Body of pancreas (tissue), 4 donors: ENCODE measurements at regions not wholly inside any gene's neighbourhood (a gene's known extent, or its start where the extent isn't known, plus 50 kb on each side); places are given as distances from the start of the nearest gene placed in this dataset.

Source experiments
- ATAC-seq: fragments of 150-250 bp; one replicate; pipeline ENCODE4 v1.9.1; 2016
- DNase-seq, 4 donors: peaks; one replicate each; pipeline ENCODE4 v3.0.0-alpha.2; 2019
- H3K27ac ChIP-seq, 4 donors: fragments of 200-600 bp; sonication (generic); 1 replicate in 3 of 4; 2 replicates in 1 of 4; pipeline versions ENCODE4 v1.5.1 to v1.6.1; 2016 to 2019; ENCODE audit warnings: mild to moderate bottlenecking in 1 of 4, mixed read lengths in 1 of 4, moderate library complexity in 1 of 4
- H3K27me3 ChIP-seq, 2 donors: fragments of 200-600 bp; sonication (generic); one replicate each; pipeline ENCODE4 v1.6.0; 2016; ENCODE audit warnings: mild to moderate bottlenecking in 1 of 2
- H3K36me3 ChIP-seq, 2 donors: fragments of 200-600 bp; sonication (generic); replicated peaks in 1 of 2; 2 replicates each; pipeline ENCODE4 v1.5.1; 2016; ENCODE audit warnings: low read depth in 2 of 2; ENCODE audit not compliant: insufficient read depth in 1 of 2
- H3K4me1 ChIP-seq: fragments of 200-600 bp; sonication (generic); one replicate; pipeline ENCODE4 v1.6.0; 2016
- H3K4me3 ChIP-seq, 2 donors: fragments of 200-600 bp; sonication (generic); 1 replicate in 1 of 2; 2 replicates in 1 of 2; pipeline ENCODE4 v1.5.1; 2016 to 2019
- H3K9me3 ChIP-seq, 3 donors: fragments of 200-600 bp; sonication (generic); 1 replicate in 2 of 3; 2 replicates in 1 of 3; pipeline ENCODE4 v1.5.1; 2016
- POLR2A ChIP-seq, 3 donors: fragments of 450-650 bp; IDR thresholded peaks; one replicate each; pipeline ENCODE4 v1.6.1; 2016; ENCODE audit warnings: antibody characterized with exemption in 3 of 3, mild to moderate bottlenecking in 2 of 3
- WGBS, 2 donors: methylation state at CpG; one replicate each; pipeline ENCODE4 v1.1.5; 2017; 5-methylcytosine and 5-hydroxymethylcytosine counted together
- intact Hi-C: fragments of 100-400 bp; cut with DNase I; formaldehyde crosslinking; loops from one replicate; pipeline ENCODE4 v1.15.1; 2023
- TF ChIP-seq, protein P1 (sequence below), 7 experiments: fragments of 450-650 bp in 4 of 7; fragments of 200-600 bp in 3 of 7; sonication (generic) in 3 of 7; IDR thresholded peaks; one replicate each; pipeline ENCODE4 v1.5.1; 2016 to 2019; ENCODE audit warnings: antibody characterized with exemption in 7 of 7

DNA sequence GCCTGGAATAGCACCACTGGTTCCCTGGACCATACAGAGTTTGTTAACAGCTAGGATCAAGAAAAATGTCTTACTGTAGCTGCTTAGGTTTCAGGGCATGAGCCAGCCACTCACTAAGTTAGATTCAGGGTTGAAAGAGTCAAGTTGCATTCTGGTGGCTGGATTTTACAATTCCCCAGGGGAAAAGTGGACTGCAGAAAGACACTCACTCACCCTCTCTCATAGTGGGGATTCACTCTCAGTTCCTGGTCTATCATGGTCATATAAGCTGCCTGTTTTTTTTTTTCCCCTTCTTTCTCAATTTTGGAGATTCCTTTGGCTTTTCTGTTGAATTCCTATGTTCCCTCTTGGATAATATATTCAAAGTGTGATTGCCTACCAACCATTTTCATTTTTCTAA lies 744.2 kb upstream of the GRIA3 start:
- Histone ChIP-seq H3K4me1 (no peaks in the 10 kb centered on the region), H3K27me3 (no peaks in the 10 kb centered on the region), H3K27ac (no peak overlapping the region), H3K36me3 (no peaks in the 10 kb centered on the region), H3K4me3 (no peak overlapping the region), H3K9me3 (no peaks in the 10 kb centered on the region)
- ATAC-seq (no peak), DNase-seq (no peak)
- intact Hi-C loops: no loop called here
- no peak for TF ChIP-seq POLR2A (IDR thresholded peaks at IDR 0.05)
- TF ChIP-seq, protein P1, sequence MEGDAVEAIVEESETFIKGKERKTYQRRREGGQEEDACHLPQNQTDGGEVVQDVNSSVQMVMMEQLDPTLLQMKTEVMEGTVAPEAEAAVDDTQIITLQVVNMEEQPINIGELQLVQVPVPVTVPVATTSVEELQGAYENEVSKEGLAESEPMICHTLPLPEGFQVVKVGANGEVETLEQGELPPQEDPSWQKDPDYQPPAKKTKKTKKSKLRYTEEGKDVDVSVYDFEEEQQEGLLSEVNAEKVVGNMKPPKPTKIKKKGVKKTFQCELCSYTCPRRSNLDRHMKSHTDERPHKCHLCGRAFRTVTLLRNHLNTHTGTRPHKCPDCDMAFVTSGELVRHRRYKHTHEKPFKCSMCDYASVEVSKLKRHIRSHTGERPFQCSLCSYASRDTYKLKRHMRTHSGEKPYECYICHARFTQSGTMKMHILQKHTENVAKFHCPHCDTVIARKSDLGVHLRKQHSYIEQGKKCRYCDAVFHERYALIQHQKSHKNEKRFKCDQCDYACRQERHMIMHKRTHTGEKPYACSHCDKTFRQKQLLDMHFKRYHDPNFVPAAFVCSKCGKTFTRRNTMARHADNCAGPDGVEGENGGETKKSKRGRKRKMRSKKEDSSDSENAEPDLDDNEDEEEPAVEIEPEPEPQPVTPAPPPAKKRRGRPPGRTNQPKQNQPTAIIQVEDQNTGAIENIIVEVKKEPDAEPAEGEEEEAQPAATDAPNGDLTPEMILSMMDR (IDR thresholded peaks at IDR 0.05): no peak

DNA sequence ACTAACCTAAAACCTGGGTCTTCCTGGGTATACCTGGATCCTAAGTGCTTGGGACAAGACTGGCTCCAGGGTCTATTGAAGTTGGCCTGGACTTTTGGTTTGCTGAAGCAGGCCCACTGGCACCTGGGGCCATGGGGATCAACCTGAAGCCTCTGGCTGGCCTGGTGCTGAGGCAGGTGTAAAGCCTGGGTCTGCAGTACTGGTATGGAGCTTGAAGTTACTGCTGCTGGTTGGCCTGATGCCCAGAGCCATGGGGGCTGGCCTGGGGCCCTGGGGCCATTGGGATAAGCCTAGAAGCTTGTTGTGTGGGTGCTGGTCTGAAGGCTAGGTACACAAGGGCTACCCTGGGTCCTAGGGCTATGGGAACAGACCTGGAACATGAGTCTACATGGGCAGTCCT lies 743.2 kb upstream of the GRIA3 start:
- H3K27me3 ChIP-seq: no peaks in the 10 kb centered on the region
- no peak for DNase-seq
- ATAC-seq: no peak
- H3K27ac ChIP-seq: no peak overlapping the region
- no peak overlapping the region for H3K4me3 ChIP-seq
- no peaks in the 10 kb centered on the region for H3K9me3 ChIP-seq
- TF ChIP-seq, protein P1 (IDR thresholded peaks at IDR 0.05): no peak
- TF ChIP-seq POLR2A (IDR thresholded peaks at IDR 0.05): no peak
- H3K36me3 ChIP-seq: no peaks in the 10 kb centered on the region
- intact Hi-C loops: no loop called here
- H3K4me1 ChIP-seq: no peaks in the 10 kb centered on the region

- TF ChIP-seq, protein P1 (IDR thresholded peaks at IDR 0.05): no peak
- TF ChIP-seq POLR2A (IDR thresholded peaks at IDR 0.05): no peak
- intact Hi-C loops: no loop called here
- no peaks in the 10 kb centered on the region for H3K9me3 ChIP-seq
- WGBS, 2 donors: 100% methylated on average over 1 of the region's 1 CpG; no CpG with 5 or more reads in 1 of the 2 donors
- H3K4me1 ChIP-seq: no peaks in the 10 kb centered on the region
- no peak for DNase-seq
- no peak overlapping the region for H3K27ac ChIP-seq
- no peak overlapping the region for H3K4me3 ChIP-seq
- no peak for ATAC-seq
- no peaks in the 10 kb centered on the region for H3K27me3 ChIP-seq
- no peaks in the 10 kb centered on the region for H3K36me3 ChIP-seq
Measured at GRCh38 chrX:122441451-122441850, 742.6 kb upstream of the GRIA3 start.

GRCh38 chrX:122445466-122445865 lies 738.6 kb upstream of the GRIA3 start:
- H3K36me3 ChIP-seq: no peaks in the 10 kb centered on the region
- H3K4me1 ChIP-seq: no peaks in the 10 kb centered on the region
- ATAC-seq: no peak
- H3K9me3 ChIP-seq: no peaks in the 10 kb centered on the region
- no peak for DNase-seq
- intact Hi-C loops: no loop called here
- H3K4me3 ChIP-seq: no peak overlapping the region
- H3K27me3 ChIP-seq: no peaks in the 10 kb centered on the region
- no peak overlapping the region for H3K27ac ChIP-seq
- TF ChIP-seq, protein P1 (IDR thresholded peaks at IDR 0.05): no peak
- no peak for TF ChIP-seq POLR2A (IDR thresholded peaks at IDR 0.05)

GRCh38 chrX:122464341-122464740 lies 719.7 kb upstream of the GRIA3 start:
- Histone ChIP-seq H3K4me3 (no peak overlapping the region), H3K9me3 (no peaks in the 10 kb centered on the region), H3K27me3 (no peaks in the 10 kb centered on the region), H3K4me1 (no peaks in the 10 kb centered on the region), H3K27ac (no peak overlapping the region), H3K36me3 (no peaks in the 10 kb centered on the region)
- WGBS, 2 donors: 48 to 49% methylated on average over 3 of the region's 3 CpGs
- ATAC-seq: no peak
- intact Hi-C loops: no loop called here
- no peak for DNase-seq
- TF ChIP-seq, protein P1 (IDR thresholded peaks at IDR 0.05): no peak
- TF ChIP-seq POLR2A (IDR thresholded peaks at IDR 0.05): no peak
